Endothelial cell (in vitro differentiated cells): ENCODE measurements at regions not wholly inside any gene's neighbourhood (a gene's known extent, or its start where the extent isn't known, plus 50 kb on each side); places are given as distances from the start of the nearest gene placed in this dataset.

Source experiments
- DNase-seq: peaks from one replicate; pipeline ENCODE4 v3.0.0; 2021; ENCODE audit warnings: low spot score
- H3K27ac Mint-ChIP-seq: one replicate; pipeline ENCODE4 v1.8.0; 2021; ENCODE audit warnings: mixed read lengths, inconsistent platforms; ENCODE audit not compliant: unreplicated experiment
- H3K27me3 Mint-ChIP-seq: one replicate; pipeline ENCODE4 v1.8.0; 2021; ENCODE audit warnings: mild to moderate bottlenecking, moderate library complexity, mixed read lengths, inconsistent platforms; ENCODE audit not compliant: unreplicated experiment
- H3K36me3 Mint-ChIP-seq: one replicate; pipeline ENCODE4 v1.8.0; 2021; ENCODE audit warnings: mild to moderate bottlenecking, low read depth, mixed read lengths, inconsistent platforms; ENCODE audit not compliant: unreplicated experiment
- H3K4me1 Mint-ChIP-seq: one replicate; pipeline ENCODE4 v1.8.0; 2021; ENCODE audit warnings: mild to moderate bottlenecking, mixed read lengths, inconsistent platforms; ENCODE audit not compliant: unreplicated experiment
- H3K4me3 Mint-ChIP-seq: one replicate; pipeline ENCODE4 v1.8.0; 2021; ENCODE audit warnings: mild to moderate bottlenecking, mixed read lengths, inconsistent platforms; ENCODE audit not compliant: unreplicated experiment
- H3K9me3 Mint-ChIP-seq: one replicate; pipeline ENCODE4 v1.8.0; 2021; ENCODE audit warnings: mixed read lengths, inconsistent platforms; ENCODE audit not compliant: unreplicated experiment
- CTCF ChIP-seq: fragments of 200-600 bp; sonication (generic); IDR thresholded peaks from one replicate; pipeline ENCODE4 v1.5.0; 2021; ENCODE audit warnings: antibody characterized with exemption; ENCODE audit not compliant: unreplicated experiment

GRCh38 chr15:31237043-31237324 is 89.7 kb upstream of the KLF13 start:
- no peak overlapping the region for H3K27ac Mint-ChIP-seq
- no peak for TF ChIP-seq CTCF

GRCh38 chr15:31238906-31239305 is 87.7 kb upstream of the KLF13 start:
- TF ChIP-seq CTCF = no peak
- Mint-ChIP-seq H3K4me3 (no peak overlapping the region), H3K36me3 (no peaks in the 10 kb centered on the region), H3K4me1 (no peaks in the 10 kb centered on the region), H3K27me3 (peaks cover 2% of the 10 kb centered on the region), H3K27ac (no peak overlapping the region), H3K9me3 (no peaks in the 10 kb centered on the region)
- DNase-seq = no peak

More at GRCh38 chr15:31237043-31237324, 89.7 kb upstream of the KLF13 start:
- Mint-ChIP-seq H3K9me3 (no peaks in the 10 kb centered on the region), H3K4me3 (no peak overlapping the region), H3K36me3 (no peaks in the 10 kb centered on the region), H3K27me3 (peaks cover 7% of the 10 kb centered on the region), H3K4me1 (no peaks in the 10 kb centered on the region)
- no peak for DNase-seq

GRCh38 chr15:31239409-31239808 is 87.2 kb upstream of the KLF13 start:
- Mint-ChIP-seq H3K27ac (no peak overlapping the region), H3K9me3 (no peaks in the 10 kb centered on the region), H3K4me3 (no peak overlapping the region), H3K27me3 (peaks cover 2% of the 10 kb centered on the region), H3K36me3 (no peaks in the 10 kb centered on the region), H3K4me1 (no peaks in the 10 kb centered on the region)
- no peak for DNase-seq
- TF ChIP-seq CTCF = no peak

- Mint-ChIP-seq H3K4me1 (no peaks in the 10 kb centered on the region), H3K9me3 (no peaks in the 10 kb centered on the region), H3K27ac (no peak overlapping the region), H3K27me3 (peaks cover 2% of the 10 kb centered on the region), H3K4me3 (no peak overlapping the region), H3K36me3 (no peaks in the 10 kb centered on the region)
- TF ChIP-seq CTCF = no peak
- no peak for DNase-seq
Measured at GRCh38 chr15:31241888-31242522, 84.6 kb upstream of the KLF13 start.

GRCh38 chr15:31243895-31244294 is 82.7 kb upstream of the KLF13 start:
- Mint-ChIP-seq H3K27me3 (peaks cover 4% of the 10 kb centered on the region), H3K4me1 (no peaks in the 10 kb centered on the region), H3K4me3 (no peak overlapping the region), H3K27ac (no peak overlapping the region), H3K9me3 (no peaks in the 10 kb centered on the region), H3K36me3 (no peaks in the 10 kb centered on the region)
- no peak for DNase-seq
- no peak for TF ChIP-seq CTCF
